DND-41 (cell line): ENCODE measurements at regions not wholly inside any gene's neighbourhood (a gene's known extent, or its start where the extent isn't known, plus 50 kb on each side); places are given as distances from the start of the nearest gene placed in this dataset.

Experiments used
- ATAC-seq: fragments of 200-7000 bp; cut with Tn5 transposase; 3 replicates; pipeline ENCODE4 v1.9.1; 2021; ENCODE audit warnings: low read depth; ENCODE audit not compliant: insufficient read depth
- DNase-seq: peaks from one replicate; pipeline ENCODE4 v3.0.0-alpha.2; 2020
- H2AFZ ChIP-seq: 2 replicates; pipeline ENCODE4 v1.6.0; 2012; ENCODE audit warnings: low read depth, low read length
- H3K27ac ChIP-seq: 2 replicates; pipeline ENCODE4 v1.5.1; 2012; ENCODE audit warnings: low read length, inconsistent platforms
- H3K27me3 ChIP-seq: fragments of 200-600 bp; sonication (generic); 2 replicates; pipeline ENCODE4 v1.6.0; 2012; ENCODE audit warnings: low read length, mild to moderate bottlenecking, inconsistent platforms; ENCODE audit not compliant: insufficient read depth, poor library complexity
- H3K36me3 ChIP-seq: 2 replicates; pipeline ENCODE4 v1.5.1; 2012; ENCODE audit warnings: low read length, inconsistent platforms; ENCODE audit not compliant: insufficient read depth
- H3K4me1 ChIP-seq: 2 replicates; pipeline ENCODE4 v1.5.1; 2012; ENCODE audit warnings: mild to moderate bottlenecking, low read length; ENCODE audit not compliant: insufficient read depth
- H3K4me2 ChIP-seq: 2 replicates; pipeline ENCODE4 v1.6.0; 2012; ENCODE audit warnings: mild to moderate bottlenecking, moderate library complexity, low read length, inconsistent platforms; ENCODE audit not compliant: insufficient read depth
- H3K4me3 ChIP-seq, 2 experiments: fragments of 200-600 bp in 1 of 2; shearing (Covaris generic) in 1 of 2; 2 replicates each; pipeline ENCODE4 v1.5.1; 2012 to 2016; ENCODE audit warnings: inconsistent platforms in 2 of 2, low read length in 2 of 2, mild to moderate bottlenecking in 2 of 2, low read depth in 1 of 2, moderate library complexity in 1 of 2
- H3K79me2 ChIP-seq: 2 replicates; pipeline ENCODE4 v1.6.0; 2012; ENCODE audit warnings: low read length, inconsistent platforms; ENCODE audit not compliant: insufficient read depth
- H3K9ac ChIP-seq: 2 replicates; pipeline ENCODE4 v1.6.0; 2012; ENCODE audit warnings: low read depth, mild to moderate bottlenecking, inconsistent platforms, low read length, moderate library complexity
- H3K9me3 ChIP-seq: 2 replicates; pipeline ENCODE4 v1.5.1; 2012; ENCODE audit warnings: low read length, moderate library complexity, mild to moderate bottlenecking, inconsistent platforms; ENCODE audit not compliant: insufficient read depth, severe bottlenecking
- H4K20me1 ChIP-seq: 2 replicates; pipeline ENCODE4 v1.6.0; 2012; ENCODE audit warnings: low read length; ENCODE audit not compliant: insufficient read depth
- EZH2 ChIP-seq: IDR thresholded peaks from 3 replicates; pipeline ENCODE4 v1.6.1; 2012; ENCODE audit warnings: borderline replicate concordance, low read depth, mild to moderate bottlenecking, moderate library complexity, low read length, inconsistent platforms; ENCODE audit not compliant: severe bottlenecking
- TF ChIP-seq, protein P1 (sequence below): IDR thresholded peaks from 2 replicates; pipeline ENCODE4 v1.5.1; 2012; ENCODE audit warnings: borderline replicate concordance, low read length, moderate library complexity, mild to moderate bottlenecking; ENCODE audit not compliant: poor library complexity, severe bottlenecking; ENCODE audit errors: extremely low read depth

DNA sequence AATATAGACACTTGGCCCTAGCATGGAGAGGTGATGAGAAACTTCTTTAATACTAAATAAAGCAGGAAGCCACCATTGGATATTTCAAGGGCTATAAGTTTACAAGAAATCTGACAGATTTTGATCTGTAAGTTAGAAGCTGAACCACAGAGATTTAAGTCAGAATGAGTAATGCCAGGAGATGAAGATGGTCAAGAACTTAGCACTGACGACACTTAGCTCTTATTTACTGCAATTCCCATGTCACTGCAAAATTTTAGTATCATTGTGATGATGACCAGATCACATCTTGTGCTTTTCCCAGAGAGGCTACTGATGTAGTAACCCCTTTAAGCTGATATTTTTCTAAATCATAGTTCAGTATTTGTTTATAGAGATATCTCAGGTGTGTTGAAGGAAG is 59.4 kb upstream of the CD96 start:
- no peak for DNase-seq
- ATAC-seq, result no peak
- Histone ChIP-seq H3K4me1 (peaks cover 4% of the 10 kb centered on the region; the same call in 1 of the 2 replicates), H3K27me3 (no peaks in the 10 kb centered on the region), H3K9me3 (no peaks in the 10 kb centered on the region), H3K36me3 (no peaks in the 10 kb centered on the region), H3K4me3 (no peak overlapping the region), H3K4me2 (no peak overlapping the region), H3K9ac (no peak overlapping the region), H3K27ac (no peak overlapping the region), H3K79me2 (no peaks in the 10 kb centered on the region), H4K20me1 (no peaks in the 10 kb centered on the region), H2AFZ (no peak overlapping the region)
- TF ChIP-seq, protein P1, sequence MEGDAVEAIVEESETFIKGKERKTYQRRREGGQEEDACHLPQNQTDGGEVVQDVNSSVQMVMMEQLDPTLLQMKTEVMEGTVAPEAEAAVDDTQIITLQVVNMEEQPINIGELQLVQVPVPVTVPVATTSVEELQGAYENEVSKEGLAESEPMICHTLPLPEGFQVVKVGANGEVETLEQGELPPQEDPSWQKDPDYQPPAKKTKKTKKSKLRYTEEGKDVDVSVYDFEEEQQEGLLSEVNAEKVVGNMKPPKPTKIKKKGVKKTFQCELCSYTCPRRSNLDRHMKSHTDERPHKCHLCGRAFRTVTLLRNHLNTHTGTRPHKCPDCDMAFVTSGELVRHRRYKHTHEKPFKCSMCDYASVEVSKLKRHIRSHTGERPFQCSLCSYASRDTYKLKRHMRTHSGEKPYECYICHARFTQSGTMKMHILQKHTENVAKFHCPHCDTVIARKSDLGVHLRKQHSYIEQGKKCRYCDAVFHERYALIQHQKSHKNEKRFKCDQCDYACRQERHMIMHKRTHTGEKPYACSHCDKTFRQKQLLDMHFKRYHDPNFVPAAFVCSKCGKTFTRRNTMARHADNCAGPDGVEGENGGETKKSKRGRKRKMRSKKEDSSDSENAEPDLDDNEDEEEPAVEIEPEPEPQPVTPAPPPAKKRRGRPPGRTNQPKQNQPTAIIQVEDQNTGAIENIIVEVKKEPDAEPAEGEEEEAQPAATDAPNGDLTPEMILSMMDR, result no peak
- no peak for TF ChIP-seq EZH2

DNA sequence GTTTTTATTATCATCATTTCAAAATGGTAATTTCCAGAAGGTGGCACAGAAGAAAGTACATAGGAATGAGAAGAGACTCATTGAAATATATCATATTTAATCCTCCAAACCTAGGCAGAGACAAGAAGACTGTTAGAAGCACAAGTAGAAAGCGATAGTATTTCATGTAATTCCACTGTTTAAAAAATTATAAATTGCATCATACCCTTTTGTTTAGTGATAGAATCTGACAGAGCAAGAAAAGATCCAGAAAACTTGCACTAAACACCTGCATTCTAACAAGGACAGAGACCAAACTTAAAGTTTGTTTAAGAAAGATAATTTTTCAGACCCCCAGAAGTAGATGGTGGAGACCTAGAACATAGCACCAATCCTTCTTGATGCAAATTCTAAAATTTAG is 56.9 kb upstream of the CD96 start:
- H3K36me3 ChIP-seq, result no peaks in the 10 kb centered on the region
- H3K9ac ChIP-seq, result no peak overlapping the region
- H3K27me3 ChIP-seq, result no peaks in the 10 kb centered on the region
- H3K4me3 ChIP-seq, result no peak overlapping the region
- H3K4me2 ChIP-seq, result no peak overlapping the region
- peak overlapping the region; percentile 49; the same call in 1 of the 2 replicates for H2AFZ ChIP-seq
- TF ChIP-seq EZH2, result no peak
- TF ChIP-seq, protein P1, result no peak
- H3K4me1 ChIP-seq, result peaks cover 4% of the 10 kb centered on the region; the same call in 1 of the 2 replicates
- H3K79me2 ChIP-seq, result no peaks in the 10 kb centered on the region
- 0 out of 3 replicates have a peak, but pooled peaks have one; percentile 27 for ATAC-seq
- H4K20me1 ChIP-seq, result no peaks in the 10 kb centered on the region
- no peaks in the 10 kb centered on the region for H3K9me3 ChIP-seq
- H3K27ac ChIP-seq, result no peak overlapping the region; the same call in 1 of the 2 replicates
- DNase-seq, result no peak
